H9 (cell line): ENCODE measurements at regions not wholly inside any gene's neighbourhood (a gene's known extent, or its start where the extent isn't known, plus 50 kb on each side); places are given as distances from the start of the nearest gene placed in this dataset.

ENCODE experiments used
- DNase-seq: peaks from one replicate; pipeline ENCODE4 v3.0.0-alpha.2; 2017
- H2AFZ ChIP-seq: one replicate; pipeline ENCODE4 v1.6.1; 2013; ENCODE audit warnings: mild to moderate bottlenecking, low read length, control low read depth, moderate library complexity
- H2AK5ac ChIP-seq: 2 replicates; pipeline ENCODE4 v1.6.1; 2013; ENCODE audit warnings: low read length, control low read depth, mixed read lengths; ENCODE audit not compliant: insufficient read length
- H2BK120ac ChIP-seq: one replicate; pipeline ENCODE4 v1.6.1; 2013; ENCODE audit warnings: low read depth, mild to moderate bottlenecking, low read length, control low read depth, inconsistent platforms; ENCODE audit not compliant: poor library complexity, severe bottlenecking
- H2BK12ac ChIP-seq: 2 replicates; pipeline ENCODE4 v1.6.1; 2013; ENCODE audit warnings: low read length, control low read depth, mixed read lengths, low read depth; ENCODE audit not compliant: insufficient read length
- H2BK15ac ChIP-seq: 2 replicates; pipeline ENCODE4 v1.6.1; 2013; ENCODE audit warnings: low read depth, low read length, control low read depth
- H2BK20ac ChIP-seq: one replicate; pipeline ENCODE4 v1.6.1; 2013; ENCODE audit warnings: low read depth, mild to moderate bottlenecking, low read length, control low read depth, inconsistent platforms; ENCODE audit not compliant: poor library complexity, severe bottlenecking
- H2BK5ac ChIP-seq: 2 replicates; pipeline ENCODE4 v1.6.1; 2013; ENCODE audit warnings: low read length, control low read depth, mixed read lengths; ENCODE audit not compliant: insufficient read length
- H3K14ac ChIP-seq: 2 replicates; pipeline ENCODE4 v1.6.1; 2013; ENCODE audit warnings: low read length, control low read depth; ENCODE audit not compliant: insufficient read depth
- H3K18ac ChIP-seq: 2 replicates; pipeline ENCODE4 v1.6.1; 2013; ENCODE audit warnings: low read depth, mild to moderate bottlenecking, mixed read lengths, low read length, control low read depth; ENCODE audit not compliant: insufficient read length
- H3K23ac ChIP-seq: 2 replicates; pipeline ENCODE4 v1.6.1; 2013; ENCODE audit warnings: low read length, control low read depth, mixed read lengths, low read depth; ENCODE audit not compliant: insufficient read length
- H3K23me2 ChIP-seq: 2 replicates; pipeline ENCODE4 v1.6.1; 2013; ENCODE audit warnings: low read depth, mild to moderate bottlenecking, mixed read lengths, low read length, control low read depth; ENCODE audit not compliant: insufficient read length, poor library complexity, severe bottlenecking
- H3K27ac ChIP-seq: 2 replicates; pipeline ENCODE4 v1.5.1; 2013; ENCODE audit warnings: low read length, control low read depth, mixed read lengths, low read depth; ENCODE audit not compliant: insufficient read length
- H3K27me3 ChIP-seq: 2 replicates; pipeline ENCODE4 v1.6.1; 2013; ENCODE audit warnings: low read length, control low read depth, inconsistent platforms; ENCODE audit not compliant: insufficient read depth
- H3K4ac ChIP-seq: 2 replicates; pipeline ENCODE4 v1.6.1; 2013; ENCODE audit warnings: low read depth, mild to moderate bottlenecking, control low read depth, inconsistent platforms, low read length, moderate library complexity
- H3K4me1 ChIP-seq: 2 replicates; pipeline ENCODE4 v1.6.1; 2013; ENCODE audit warnings: low read length, control low read depth, inconsistent platforms; ENCODE audit not compliant: insufficient read depth
- H3K4me2 ChIP-seq: 2 replicates; pipeline ENCODE4 v1.6.1; 2013; ENCODE audit warnings: low read length, control low read depth, mixed read lengths; ENCODE audit not compliant: insufficient read length, insufficient read depth
- H3K56ac ChIP-seq: 2 replicates; pipeline ENCODE4 v1.6.1; 2013; ENCODE audit warnings: low read depth, mild to moderate bottlenecking, mixed read lengths, low read length, control low read depth; ENCODE audit not compliant: insufficient read length
- H3K79me1 ChIP-seq: 2 replicates; pipeline ENCODE4 v1.6.1; 2013; ENCODE audit warnings: low read depth, mild to moderate bottlenecking, moderate library complexity, low read length, control low read depth, inconsistent platforms; ENCODE audit not compliant: insufficient read depth, poor library complexity, severe bottlenecking
- H3K79me2 ChIP-seq: 2 replicates; pipeline ENCODE4 v1.6.1; 2013; ENCODE audit warnings: low read length, control low read depth, inconsistent platforms; ENCODE audit not compliant: insufficient read depth
- H3K9ac ChIP-seq: 2 replicates; pipeline ENCODE4 v1.6.1; 2013; ENCODE audit warnings: low read length, control low read depth, mixed read lengths; ENCODE audit not compliant: insufficient read length; ENCODE audit errors: extremely low read depth
- H3K9me3 ChIP-seq: one replicate; pipeline ENCODE4 v1.6.1; 2013; ENCODE audit warnings: low read depth, low read length, inconsistent platforms; ENCODE audit not compliant: control insufficient read depth
- H3T11ph ChIP-seq: one replicate; pipeline ENCODE4 v1.6.1; 2013; ENCODE audit warnings: mild to moderate bottlenecking, low read length, control low read depth, inconsistent platforms
- H4K20me1 ChIP-seq: one replicate; pipeline ENCODE4 v1.6.1; 2013; ENCODE audit not compliant: control insufficient read depth, insufficient read length, insufficient read depth
- H4K5ac ChIP-seq: 2 replicates; pipeline ENCODE4 v1.6.1; 2013; ENCODE audit warnings: low read depth, mild to moderate bottlenecking, mixed read lengths, low read length, control low read depth; ENCODE audit not compliant: insufficient read length
- H4K8ac ChIP-seq: replicated peaks from 2 replicates; pipeline ENCODE4 v1.6.1; 2013; ENCODE audit warnings: low read length, control low read depth, mixed read lengths, low read depth; ENCODE audit not compliant: insufficient read length
- H4K91ac ChIP-seq: 2 replicates; pipeline ENCODE4 v1.6.1; 2013; ENCODE audit warnings: low read depth, mild to moderate bottlenecking, moderate library complexity, mixed read lengths, low read length, control low read depth; ENCODE audit not compliant: insufficient read length
- H3K27ac Mint-ChIP-seq, 3 experiments: 2 replicates in 2 of 3; 3 replicates in 1 of 3; pipeline ENCODE4 v1.8.0; 2020 to 2021; ENCODE audit warnings: mixed read lengths in 3 of 3, mild to moderate bottlenecking in 1 of 3, moderate library complexity in 1 of 3
- H3K27me3 Mint-ChIP-seq: 2 replicates; pipeline ENCODE4 v1.8.0; 2021; ENCODE audit warnings: low read depth, mild to moderate bottlenecking, moderate library complexity, mixed read lengths
- H3K36me3 Mint-ChIP-seq, 3 experiments: 2 replicates in 2 of 3; 3 replicates in 1 of 3; pipeline ENCODE4 v1.8.0; 2020 to 2021; ENCODE audit warnings: low read depth in 3 of 3, mixed read lengths in 3 of 3; ENCODE audit not compliant: insufficient read depth in 1 of 3
- H3K4me1 Mint-ChIP-seq, 2 experiments: 2 replicates each; pipeline ENCODE4 v1.8.0; 2020; ENCODE audit warnings: mixed read lengths in 2 of 2
- H3K4me3 Mint-ChIP-seq, 2 experiments: 2 replicates in 1 of 2; 3 replicates in 1 of 2; pipeline ENCODE4 v1.8.0; 2020 to 2021; ENCODE audit warnings: mild to moderate bottlenecking in 2 of 2, mixed read lengths in 2 of 2, moderate library complexity in 1 of 2
- H3K9me3 Mint-ChIP-seq, 2 experiments: 2 replicates in 1 of 2; 3 replicates in 1 of 2; pipeline ENCODE4 v1.8.0; 2020; ENCODE audit warnings: mild to moderate bottlenecking in 2 of 2, mixed read lengths in 2 of 2, moderate library complexity in 1 of 2
- WGBS: extraction: QIAGEN DNeasy Blood & Tissue Kit; methylation state at CpG from one replicate; pipeline ENCODE4 v1.1.7; 2013; ENCODE audit warnings: missing lambda C conversion rate, low lambda C conversion rate, mixed read lengths; ENCODE audit not compliant: insufficient read length; ENCODE audit errors: extremely low coverage; 5-methylcytosine and 5-hydroxymethylcytosine counted together
- TF ChIP-seq, protein P1 (sequence below): fragments of 200-600 bp; sonication (generic); conservative IDR thresholded peaks from 3 replicates; pipeline ENCODE4 v1.8.0; 2021; ENCODE audit warnings: antibody characterized with exemption, mild to moderate bottlenecking

DNA sequence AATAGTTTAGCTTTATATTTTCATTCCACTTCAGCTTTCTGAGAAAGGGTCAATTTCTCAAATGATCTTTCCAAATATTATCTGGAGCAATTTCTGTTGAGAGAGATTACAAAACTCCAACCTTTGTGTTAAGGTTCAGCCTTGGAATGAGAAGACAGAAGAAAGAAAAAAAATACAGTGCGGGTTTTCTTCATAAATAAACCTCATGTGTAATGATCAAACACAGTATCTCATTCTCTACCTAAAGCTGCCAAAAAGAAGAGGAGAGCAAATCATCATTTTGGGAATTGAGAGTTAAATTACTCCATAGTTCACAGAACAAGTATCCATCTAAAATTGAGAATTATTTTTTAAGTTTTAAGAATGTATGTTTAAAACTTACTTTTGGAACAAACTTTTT, 420.5 kb downstream of the KLF5 start:
- Histone ChIP-seq H3K56ac (no peak overlapping the region), H3K18ac (no peak overlapping the region), H3K9me3 (no peaks in the 10 kb centered on the region), H3K4ac (no peak overlapping the region), H3K4me1 (no peaks in the 10 kb centered on the region), H4K20me1 (no peaks in the 10 kb centered on the region), H3K79me2 (no peaks in the 10 kb centered on the region), H2BK15ac (no peak overlapping the region), H3K14ac (no peak overlapping the region), H3K23ac (no peak overlapping the region), H4K91ac (no peak overlapping the region), H2BK5ac (no peak overlapping the region), H3K27ac (no peak overlapping the region), H4K8ac (no peak overlapping the region), H3K9ac (no peak overlapping the region), H2BK120ac (no peak overlapping the region), H3T11ph (no peak overlapping the region), H3K79me1 (no peaks in the 10 kb centered on the region), H2AK5ac (no peak overlapping the region), H3K4me2 (no peak overlapping the region), H3K27me3 (no peaks in the 10 kb centered on the region), H2BK20ac (no peak overlapping the region), H2BK12ac (no peak overlapping the region), H4K5ac (no peak overlapping the region), H3K23me2 (no peaks in the 10 kb centered on the region), H2AFZ (no peak overlapping the region)
- WGBS = no CpG with 5 or more reads among the region's 1 CpG
- no peak for DNase-seq
- Mint-ChIP-seq H3K27ac (no peak overlapping the region), H3K36me3 (no peaks in the 10 kb centered on the region), H3K9me3 (no peaks in the 10 kb centered on the region), H3K4me3 (no peak overlapping the region), H3K4me1 (no peaks in the 10 kb centered on the region), H3K27me3 (no peaks in the 10 kb centered on the region)
- TF ChIP-seq, protein P1, sequence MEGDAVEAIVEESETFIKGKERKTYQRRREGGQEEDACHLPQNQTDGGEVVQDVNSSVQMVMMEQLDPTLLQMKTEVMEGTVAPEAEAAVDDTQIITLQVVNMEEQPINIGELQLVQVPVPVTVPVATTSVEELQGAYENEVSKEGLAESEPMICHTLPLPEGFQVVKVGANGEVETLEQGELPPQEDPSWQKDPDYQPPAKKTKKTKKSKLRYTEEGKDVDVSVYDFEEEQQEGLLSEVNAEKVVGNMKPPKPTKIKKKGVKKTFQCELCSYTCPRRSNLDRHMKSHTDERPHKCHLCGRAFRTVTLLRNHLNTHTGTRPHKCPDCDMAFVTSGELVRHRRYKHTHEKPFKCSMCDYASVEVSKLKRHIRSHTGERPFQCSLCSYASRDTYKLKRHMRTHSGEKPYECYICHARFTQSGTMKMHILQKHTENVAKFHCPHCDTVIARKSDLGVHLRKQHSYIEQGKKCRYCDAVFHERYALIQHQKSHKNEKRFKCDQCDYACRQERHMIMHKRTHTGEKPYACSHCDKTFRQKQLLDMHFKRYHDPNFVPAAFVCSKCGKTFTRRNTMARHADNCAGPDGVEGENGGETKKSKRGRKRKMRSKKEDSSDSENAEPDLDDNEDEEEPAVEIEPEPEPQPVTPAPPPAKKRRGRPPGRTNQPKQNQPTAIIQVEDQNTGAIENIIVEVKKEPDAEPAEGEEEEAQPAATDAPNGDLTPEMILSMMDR = no peak
